ENCODE measurements at regions not wholly inside any gene's neighbourhood (a gene's known extent, or its start where the extent isn't known, plus 50 kb on each side); places are given as distances from the start of the nearest gene placed in this dataset.

DNA sequence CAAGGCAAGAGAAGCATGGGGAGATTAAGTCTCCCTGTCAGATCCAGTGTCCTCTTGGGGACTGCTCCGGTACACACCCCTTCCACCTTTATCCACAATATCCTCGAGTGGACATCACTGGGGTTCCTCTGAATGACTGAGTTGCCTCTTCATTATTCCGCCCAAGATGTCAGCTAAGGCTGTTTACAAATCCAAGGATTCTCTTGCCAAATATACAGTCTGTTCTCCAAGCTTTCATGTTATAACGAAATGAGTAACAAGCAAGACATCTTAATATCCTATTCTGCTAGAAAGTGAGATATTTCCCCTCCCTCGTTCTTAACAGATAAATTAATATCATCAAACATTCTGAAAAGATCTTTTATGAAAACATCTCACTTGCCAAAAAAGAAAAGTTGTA, 314.1 kb upstream of the IRX5 start:
- in situ Hi-C loops (cut with HindIII; ENCODE audit: low pct_unique_long_range_greater_than_20kb, low sequenced_read_pairs) = no loop called here
- no peak for DNase-seq (ENCODE audit: low read depth, low spot score)

DNA sequence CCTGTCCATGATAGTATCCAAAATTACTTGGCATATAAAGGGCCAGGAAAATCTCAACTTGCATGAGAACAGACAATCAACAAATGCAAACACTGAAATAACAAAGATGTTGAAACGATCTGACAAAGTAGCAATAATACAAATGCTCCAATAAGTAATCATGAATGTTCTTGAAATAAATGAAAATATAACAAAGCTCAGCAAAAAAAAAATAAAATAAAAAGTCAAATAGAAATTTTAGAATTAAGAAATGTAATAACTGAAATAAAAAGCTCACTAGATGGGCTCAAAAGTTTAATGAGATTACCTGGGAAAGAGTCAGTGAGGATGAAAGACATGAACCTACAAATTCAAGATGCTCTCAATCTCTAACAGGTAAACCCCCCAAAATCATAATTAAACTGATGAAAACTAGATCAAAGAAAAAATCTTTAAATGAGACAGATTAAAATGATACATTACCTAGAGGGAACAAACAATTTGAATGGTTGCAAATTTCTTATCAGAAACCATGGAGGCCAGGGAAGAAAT, 319.0 kb upstream of the IRX3 start:
- in situ Hi-C loops (cut with HindIII; ENCODE audit: low pct_unique_long_range_greater_than_20kb, low sequenced_read_pairs) = no loop called here
- no peak for DNase-seq (ENCODE audit: low read depth, low spot score)

DNA sequence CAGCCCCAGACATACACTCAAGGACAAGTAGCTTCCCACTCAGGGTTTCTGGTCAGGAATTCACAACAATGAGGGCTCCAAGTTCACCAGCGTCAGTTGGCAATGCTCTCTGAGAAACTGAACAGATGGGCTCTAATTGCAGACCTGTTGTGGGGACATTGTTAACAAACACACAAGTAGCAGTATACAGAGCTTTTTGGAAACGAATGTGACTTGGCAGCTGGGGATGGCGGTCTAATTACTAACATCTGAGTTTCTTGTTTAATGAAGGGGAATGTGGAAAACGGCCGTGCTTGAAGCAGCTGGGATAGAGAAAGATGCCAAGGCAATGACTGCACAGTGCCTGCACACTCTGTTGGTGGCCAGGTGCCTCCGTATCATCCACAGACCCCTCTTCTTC, 316.1 kb upstream of the IRX3 start:
- in situ Hi-C loops (cut with HindIII; ENCODE audit: low pct_unique_long_range_greater_than_20kb, low sequenced_read_pairs) = no loop called here
- no peak for DNase-seq (ENCODE audit: low read depth, low spot score)

DNA sequence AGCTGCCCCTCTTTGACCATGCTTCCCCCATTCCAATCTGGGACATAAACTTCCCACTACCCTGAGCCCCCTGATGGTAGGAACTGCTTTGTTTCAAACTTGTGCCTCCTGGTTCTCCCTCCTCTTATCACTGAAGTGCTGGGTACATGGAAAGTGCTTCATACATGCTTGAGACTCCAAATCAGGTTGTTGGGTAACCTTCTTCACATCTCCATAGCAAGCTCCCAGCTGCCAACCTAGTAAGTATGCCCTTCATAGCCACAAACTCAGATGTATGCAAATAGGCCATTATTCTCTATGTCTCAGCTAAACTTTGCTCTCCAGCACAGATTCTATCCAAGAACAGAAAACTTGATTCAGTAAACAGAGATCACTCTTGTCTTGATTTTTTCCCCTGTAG, 310.6 kb upstream of the IRX3 start:
- in situ Hi-C loops (cut with HindIII; ENCODE audit: low pct_unique_long_range_greater_than_20kb, low sequenced_read_pairs) = no loop called here
- DNase-seq (ENCODE audit: low read depth, low spot score) = no peak

DNA sequence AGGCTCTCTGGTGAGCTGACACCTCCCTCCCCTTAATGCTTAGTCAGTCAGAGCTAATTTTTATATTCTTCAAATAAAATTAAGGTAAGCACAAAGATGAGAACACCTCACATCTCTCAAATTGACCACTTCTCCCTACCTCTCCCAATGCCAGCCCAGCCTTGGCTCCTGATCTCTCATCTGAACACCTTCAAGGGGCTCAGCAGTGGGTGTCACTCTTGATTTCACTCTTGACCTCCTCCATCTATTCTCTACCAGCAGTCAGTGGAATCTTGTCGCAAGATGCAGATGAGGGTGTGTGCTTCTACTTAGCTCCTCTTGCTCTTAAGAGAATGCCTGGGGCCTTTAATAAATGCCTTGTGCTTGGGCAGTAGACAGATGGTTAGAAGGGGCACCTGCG, 309.0 kb upstream of the IRX3 start:
- in situ Hi-C loops (cut with HindIII; ENCODE audit: low pct_unique_long_range_greater_than_20kb, low sequenced_read_pairs) = no loop called here
- no peak for DNase-seq (ENCODE audit: low read depth, low spot score)

DNA sequence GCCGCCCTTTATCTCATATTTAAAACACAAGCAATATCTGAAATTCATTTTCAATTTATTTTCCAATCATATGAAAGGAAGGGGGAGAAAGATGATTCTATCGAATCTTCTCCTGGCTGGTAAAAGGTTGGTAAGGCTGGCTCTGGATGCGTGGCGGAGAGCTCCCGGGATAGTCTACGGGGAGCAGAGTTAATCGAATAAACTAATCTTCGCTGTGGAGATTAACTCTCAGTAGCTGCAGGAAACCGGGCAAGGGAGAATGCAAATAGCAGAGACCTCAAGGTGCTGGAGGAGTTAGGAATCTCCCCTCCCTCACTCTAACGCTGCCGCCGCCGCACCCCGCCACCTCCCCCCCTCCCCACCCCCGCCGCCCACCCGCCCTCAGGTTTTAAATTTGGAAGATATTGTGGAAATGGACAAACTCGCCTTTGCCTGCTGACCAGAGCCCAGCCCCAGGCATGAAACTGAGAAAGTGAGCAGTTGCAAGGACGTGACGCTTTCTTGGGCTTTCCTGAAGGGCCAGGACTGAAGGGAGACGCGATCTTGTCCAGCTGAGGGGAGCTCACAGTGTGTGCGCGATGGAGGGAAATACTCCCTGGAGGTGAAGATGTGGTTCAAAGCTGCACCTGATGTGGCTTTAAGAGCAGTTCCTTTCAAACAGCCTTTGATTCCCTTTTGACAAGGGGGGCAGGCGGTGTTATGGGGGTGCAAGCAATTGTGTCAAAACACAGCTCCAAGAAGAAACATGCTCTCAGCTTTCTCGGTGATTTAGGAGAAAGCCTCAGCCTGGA, 308.2 kb upstream of the IRX3 start:
- in situ Hi-C loops (cut with HindIII; ENCODE audit: low pct_unique_long_range_greater_than_20kb, low sequenced_read_pairs) = no loop called here
- no peak for DNase-seq (ENCODE audit: low read depth, low spot score)

DNA sequence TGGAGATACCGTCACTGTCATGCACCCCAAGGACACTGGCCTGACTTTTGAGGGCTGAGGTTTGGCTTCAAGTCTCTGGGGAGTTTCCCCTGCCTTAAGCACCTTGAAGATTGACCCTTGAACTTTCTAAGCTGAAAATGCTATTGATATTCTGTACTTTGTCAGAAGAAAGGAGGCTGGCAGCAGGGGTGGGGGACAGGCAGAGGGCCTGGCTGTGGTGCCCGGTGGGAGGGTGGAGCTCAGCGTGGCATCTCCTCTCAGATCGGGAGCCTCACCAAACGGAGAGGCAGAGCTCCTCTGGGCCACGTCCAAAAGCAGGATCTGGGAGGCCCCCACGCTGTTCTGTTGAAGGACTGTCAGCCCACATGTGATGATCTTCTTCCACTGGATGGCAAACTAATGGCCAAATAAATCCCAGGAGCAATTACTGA, 305.2 kb upstream of the IRX3 start:
- in situ Hi-C loops (cut with HindIII; ENCODE audit: low pct_unique_long_range_greater_than_20kb, low sequenced_read_pairs) = no loop called here
- no peak for DNase-seq (ENCODE audit: low read depth, low spot score)

DNA sequence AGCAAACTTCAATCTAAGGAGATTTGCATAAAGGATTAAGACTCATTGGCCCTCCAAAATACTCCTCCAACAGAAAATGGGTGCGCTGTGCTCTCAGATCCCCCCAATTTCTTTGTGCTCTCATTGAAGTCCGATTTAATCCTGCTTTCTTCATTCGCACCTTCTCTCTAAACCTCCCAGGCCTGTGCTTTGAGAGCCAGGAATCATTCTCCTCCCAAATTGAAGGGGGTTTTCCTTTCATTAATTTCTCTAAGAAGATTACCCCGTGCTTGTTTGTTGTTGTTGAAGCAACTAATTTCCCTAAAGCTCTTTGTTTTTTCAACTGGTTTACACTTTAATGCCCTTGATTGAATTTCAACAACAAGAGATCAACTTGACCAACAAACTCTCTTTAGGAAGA, 304.2 kb upstream of the IRX3 start:
- DNase-seq (ENCODE audit: low read depth, low spot score) = no peak
- in situ Hi-C loops (cut with HindIII; ENCODE audit: low pct_unique_long_range_greater_than_20kb, low sequenced_read_pairs) = no loop called here

DNA sequence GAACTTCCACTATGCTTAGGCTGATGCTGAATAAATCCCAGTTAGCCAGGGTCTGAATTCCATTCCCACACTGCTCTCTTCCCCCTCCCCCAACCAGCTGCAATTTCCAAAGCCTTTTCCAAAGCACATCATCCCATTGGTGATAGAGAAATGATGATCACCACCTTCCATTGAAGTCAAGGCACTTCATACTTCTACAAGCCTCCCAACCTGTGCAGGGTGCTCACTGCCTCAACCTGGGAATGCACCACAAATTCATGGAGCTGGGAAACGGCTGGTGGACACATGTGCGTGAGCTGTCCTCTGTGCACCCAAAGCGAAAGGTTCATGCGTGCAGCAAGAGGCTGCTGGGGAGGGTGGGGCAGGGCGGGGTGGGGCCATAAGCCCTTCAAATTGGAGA, 302.7 kb upstream of the IRX3 start:
- in situ Hi-C loops (cut with HindIII; ENCODE audit: low pct_unique_long_range_greater_than_20kb, low sequenced_read_pairs) = no loop called here
- DNase-seq (ENCODE audit: low read depth, low spot score) = no peak

DNA sequence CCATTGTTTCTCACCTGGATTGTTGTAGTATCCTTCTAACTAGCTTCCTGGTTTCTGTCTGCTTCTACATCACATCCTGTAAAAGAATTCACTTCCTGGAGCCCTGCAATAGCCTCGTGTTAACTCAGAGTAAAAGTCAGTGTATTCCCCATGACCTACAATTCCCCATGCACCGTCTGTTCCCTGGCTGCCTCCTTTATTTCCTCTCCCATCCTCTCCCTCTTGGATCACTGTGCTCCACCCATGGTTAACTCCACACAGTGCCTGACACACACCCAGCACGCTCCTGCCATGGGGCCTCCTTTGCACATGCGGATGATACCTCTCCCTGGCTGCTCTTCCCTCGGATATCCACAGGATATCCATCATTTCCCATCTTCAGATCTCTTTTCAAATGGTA, 301.4 kb upstream of the IRX3 start:
- no peak for DNase-seq (ENCODE audit: low read depth, low spot score)
- in situ Hi-C loops (cut with HindIII; ENCODE audit: low pct_unique_long_range_greater_than_20kb, low sequenced_read_pairs) = no loop called here

DNA sequence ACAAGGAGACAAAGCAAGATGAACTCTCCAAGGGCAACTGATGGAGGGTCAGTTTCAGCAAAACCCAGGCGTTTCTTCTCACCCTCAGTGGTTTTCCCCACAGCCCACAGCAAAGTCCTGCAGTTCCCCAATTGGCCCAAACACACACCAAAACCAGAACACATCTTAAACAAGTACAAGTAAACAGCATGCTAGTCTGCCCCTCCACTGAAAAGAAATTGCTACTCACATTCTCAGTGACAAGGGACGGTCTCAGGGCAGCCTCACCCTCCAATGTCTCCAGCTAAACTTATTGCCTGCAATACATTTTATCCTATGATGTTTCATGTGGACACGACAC, 300.6 kb upstream of the IRX3 start:
- in situ Hi-C loops (cut with HindIII; ENCODE audit: low pct_unique_long_range_greater_than_20kb, low sequenced_read_pairs) = no loop called here
- no peak for DNase-seq (ENCODE audit: low read depth, low spot score)

DNA sequence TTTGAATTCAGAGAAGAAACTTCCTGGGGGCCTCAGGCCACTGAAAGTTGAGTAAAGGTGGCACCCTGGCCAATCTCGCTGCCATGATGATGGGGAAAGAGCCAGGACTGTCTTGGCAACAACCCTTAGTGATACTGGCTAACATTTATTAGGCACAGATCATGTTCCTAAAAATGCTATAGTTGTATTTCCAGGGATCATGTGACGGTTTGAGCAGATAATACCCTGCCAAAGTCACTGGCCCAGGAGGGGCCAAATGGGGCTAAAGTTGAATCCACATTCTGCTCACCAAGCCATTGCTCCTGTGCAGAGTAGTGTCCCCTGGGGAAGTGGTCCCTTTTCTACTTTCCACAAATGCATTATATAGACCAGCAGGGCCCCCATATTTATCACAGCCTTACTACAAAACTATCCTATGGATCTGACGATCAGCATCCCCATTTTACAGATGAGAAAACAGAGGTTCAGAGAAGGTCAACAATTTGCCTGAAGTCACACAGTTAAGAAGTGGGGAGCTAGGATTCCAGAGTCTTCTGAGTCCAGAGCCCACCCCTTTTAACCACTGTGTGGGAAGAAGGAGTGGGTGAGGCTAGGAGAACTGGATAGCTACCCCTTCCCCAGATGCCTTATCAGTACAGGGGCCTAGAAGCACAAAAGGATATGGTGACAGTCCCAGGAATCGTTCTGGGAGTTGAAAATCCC, 300.0 kb upstream of the IRX3 start:
- no peak for DNase-seq (ENCODE audit: low read depth, low spot score)
- in situ Hi-C loops (cut with HindIII; ENCODE audit: low pct_unique_long_range_greater_than_20kb, low sequenced_read_pairs) = no loop called here

DNA sequence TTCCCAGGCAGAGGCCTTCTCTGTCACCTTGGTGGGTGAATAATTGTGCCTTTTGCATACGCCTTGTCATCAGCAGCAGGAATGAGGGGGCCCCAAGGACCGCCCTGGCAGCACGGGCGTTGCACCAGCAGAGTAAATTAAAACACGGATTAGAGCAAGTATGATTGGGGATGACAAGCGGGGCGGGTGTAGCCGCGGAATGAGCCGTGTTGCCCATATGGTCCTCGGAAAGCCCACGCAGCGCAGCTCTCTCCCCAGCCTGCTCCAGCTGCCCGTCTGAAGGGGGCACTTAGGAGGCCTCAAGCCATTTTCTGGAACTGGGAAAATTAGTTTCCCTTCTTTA, 299.4 kb upstream of the IRX3 start:
- in situ Hi-C loops (cut with HindIII; ENCODE audit: low pct_unique_long_range_greater_than_20kb, low sequenced_read_pairs) = no loop called here
- no peak for DNase-seq (ENCODE audit: low read depth, low spot score)

DNA sequence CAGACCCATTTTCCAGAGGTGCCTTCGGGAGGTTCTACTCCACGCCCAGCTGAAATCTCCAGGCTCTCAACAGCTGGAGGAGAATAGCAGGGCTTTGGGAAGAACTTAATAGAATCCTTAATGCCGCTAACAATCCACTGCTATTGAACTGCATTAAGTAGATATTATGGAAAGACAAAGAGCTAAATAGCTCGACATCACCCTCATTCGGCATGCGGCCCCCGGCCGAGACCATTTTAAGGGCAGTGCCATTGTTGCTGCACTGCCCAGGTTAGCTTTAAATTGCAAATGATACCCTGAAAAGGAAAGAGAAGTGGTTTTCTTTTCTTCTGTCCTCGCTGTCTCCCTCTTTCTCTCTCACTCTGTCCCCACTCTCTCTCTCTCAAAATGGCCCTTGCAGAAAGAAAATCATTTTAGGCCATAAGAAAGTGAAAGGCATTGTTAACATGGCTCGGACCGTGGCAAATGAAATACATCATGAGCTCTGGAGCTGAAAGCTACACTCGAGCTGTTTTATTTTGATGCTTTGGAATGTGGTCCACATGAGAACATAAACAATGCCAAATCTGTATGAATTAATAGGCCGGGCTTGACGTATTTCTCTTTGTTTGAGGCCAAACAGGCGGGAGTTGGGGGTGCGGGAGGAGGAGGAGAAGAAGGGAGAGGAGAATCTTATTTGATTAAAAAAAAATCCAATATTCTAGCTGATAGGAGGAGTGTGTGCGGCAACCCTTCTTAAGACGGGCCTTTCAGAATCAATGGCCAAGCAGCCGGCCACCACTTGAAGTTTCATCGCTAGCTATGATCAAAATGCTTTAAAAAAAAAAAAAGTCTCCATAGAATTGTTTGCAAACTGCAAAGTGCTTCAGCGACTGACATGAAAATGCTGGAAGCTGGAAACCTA, 298.8 kb upstream of the IRX3 start:
- in situ Hi-C loops (cut with HindIII; ENCODE audit: low pct_unique_long_range_greater_than_20kb, low sequenced_read_pairs) = no loop called here
- DNase-seq (ENCODE audit: low read depth, low spot score) = no peak

DNA sequence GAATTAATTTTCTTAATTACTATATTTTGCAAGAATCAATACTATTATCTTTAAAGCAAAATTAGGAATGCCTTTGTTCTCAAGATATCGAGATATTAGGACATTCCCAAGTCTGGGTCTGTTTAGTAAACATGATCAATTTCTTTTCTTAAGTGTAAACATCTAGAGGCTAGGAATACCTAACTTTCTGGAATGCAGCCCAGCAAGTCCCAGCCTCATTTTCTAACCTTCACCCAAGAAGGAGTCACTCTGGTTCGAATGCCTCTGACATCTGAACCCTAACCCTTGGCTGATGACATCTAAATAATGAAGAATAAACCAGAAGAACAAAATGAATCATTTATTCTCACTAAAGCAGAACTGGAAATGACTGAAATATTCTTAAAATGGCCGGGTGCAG, 297.5 kb upstream of the IRX3 start:
- DNase-seq (ENCODE audit: low read depth, low spot score) = no peak
- in situ Hi-C loops (cut with HindIII; ENCODE audit: low pct_unique_long_range_greater_than_20kb, low sequenced_read_pairs) = no loop called here

DNA sequence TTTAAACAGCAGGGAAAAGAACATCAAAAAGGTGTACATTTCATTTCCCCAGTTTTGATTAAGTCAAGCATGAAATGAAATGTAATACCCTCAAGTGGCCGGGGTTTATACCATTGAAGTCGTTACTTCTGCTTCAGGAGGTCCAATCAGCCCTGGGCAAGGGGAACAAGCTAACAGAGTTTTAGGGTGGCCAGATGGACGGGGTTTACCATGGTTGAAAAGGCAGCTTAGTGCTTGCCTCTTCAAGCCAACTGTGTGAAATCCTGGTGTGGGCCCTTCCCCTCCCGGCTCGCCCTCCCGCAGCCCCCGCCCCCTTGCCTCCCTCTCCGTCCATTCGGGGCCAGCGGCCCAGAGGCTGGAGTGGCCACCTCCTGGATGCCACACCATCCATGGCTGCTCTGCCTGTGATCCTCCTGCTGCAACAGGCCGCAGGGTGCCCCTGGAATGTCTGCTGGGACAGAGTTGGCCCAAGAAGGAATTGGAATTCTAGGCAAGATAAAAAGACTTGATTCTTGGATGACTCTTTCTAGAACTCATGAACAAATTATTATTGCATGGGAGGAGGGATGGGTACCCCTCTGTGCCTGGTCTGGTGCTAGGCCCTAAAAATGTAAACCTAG, 296.2 kb upstream of the IRX3 start:
- in situ Hi-C loops (cut with HindIII; ENCODE audit: low pct_unique_long_range_greater_than_20kb, low sequenced_read_pairs) = no loop called here
- DNase-seq (ENCODE audit: low read depth, low spot score) = no peak

DNA sequence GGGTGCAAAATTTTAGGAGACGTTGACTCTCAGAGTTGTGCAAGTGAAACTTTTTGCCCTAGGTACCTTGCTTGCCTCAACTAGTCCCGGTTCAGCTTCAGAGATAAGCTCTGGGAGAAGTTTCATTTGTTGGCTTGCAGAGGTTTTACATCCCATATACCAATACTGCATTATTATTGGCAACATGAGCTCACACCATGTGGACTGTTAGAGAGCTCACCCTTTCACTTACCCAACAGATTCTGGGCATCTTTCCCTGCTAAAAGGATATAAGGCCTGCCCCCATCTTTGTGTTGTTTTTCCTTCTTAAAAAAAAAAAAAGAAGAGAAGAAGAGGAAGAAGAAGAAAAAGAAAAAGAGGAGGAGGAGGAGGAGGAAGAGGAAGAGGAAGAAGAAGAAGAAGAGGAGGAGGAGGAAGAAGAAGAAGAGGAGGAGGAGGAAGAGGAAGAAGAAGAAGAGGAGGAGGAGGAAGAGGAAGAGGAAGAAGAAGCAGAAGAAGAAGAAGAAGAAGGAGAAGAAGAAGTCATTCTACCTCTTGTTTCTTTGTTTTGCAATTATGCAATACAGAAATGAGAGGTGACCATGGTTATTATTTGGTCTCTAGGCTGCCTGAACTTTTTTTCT, 292.6 kb upstream of the IRX3 start:
- DNase-seq (ENCODE audit: low read depth, low spot score) = no peak
- in situ Hi-C loops (cut with HindIII; ENCODE audit: low pct_unique_long_range_greater_than_20kb, low sequenced_read_pairs) = no loop called here

Data from SK-MEL-5 (cell line).